Thoracic aorta (tissue), 2 donors: ENCODE measurements at regions not wholly inside any gene's neighbourhood (a gene's known extent, or its start where the extent isn't known, plus 50 kb on each side); places are given as distances from the start of the nearest gene placed in this dataset.

Experiments used
- ATAC-seq: fragments of 150-250 bp; one replicate; pipeline ENCODE4 v1.8.0; 2017; ENCODE audit warnings: low read depth; ENCODE audit not compliant: insufficient number of reproducible peaks, low FRiP score
- DNase-seq: peaks from one replicate; pipeline ENCODE4 v3.0.0-alpha.2; 2020; ENCODE audit warnings: low spot score
- H3K27ac ChIP-seq, 2 donors: fragments of 200-600 bp; sonication (generic); 1 replicate in 1 of 2; 2 replicates in 1 of 2; pipeline ENCODE4 v1.5.1; 2016; ENCODE audit warnings: mild to moderate bottlenecking in 2 of 2, moderate library complexity in 2 of 2
- H3K27me3 ChIP-seq: fragments of 200-600 bp; sonication (generic); replicated peaks from 2 replicates; pipeline ENCODE4 v1.6.0; 2016; ENCODE audit warnings: mild to moderate bottlenecking; ENCODE audit not compliant: insufficient read depth
- H3K36me3 ChIP-seq: fragments of 200-600 bp; sonication (generic); one replicate; pipeline ENCODE4 v1.5.1; 2016
- H3K4me1 ChIP-seq, 2 donors: fragments of 200-600 bp; sonication (generic); 1 replicate in 1 of 2; 2 replicates in 1 of 2; pipeline versions ENCODE4 v1.5.1 to v1.6.0; 2016; ENCODE audit warnings: low read depth in 2 of 2, mild to moderate bottlenecking in 1 of 2; ENCODE audit not compliant: control insufficient read depth in 1 of 2
- H3K4me3 ChIP-seq: fragments of 200-600 bp; sonication (generic); 2 replicates; pipeline ENCODE4 v1.5.1; 2016; ENCODE audit warnings: mild to moderate bottlenecking
- H3K9me3 ChIP-seq: fragments of 200-600 bp; sonication (generic); 2 replicates; pipeline ENCODE4 v1.5.1; 2016
- TF ChIP-seq, protein P1 (sequence below): fragments of 200-600 bp; sonication (generic); IDR thresholded peaks from one replicate; pipeline ENCODE4 v1.5.1; 2019; ENCODE audit warnings: antibody characterized with exemption

- Histone ChIP-seq H3K27me3 (no peaks in the 10 kb centered on the region), H3K4me3 (no peak overlapping the region), H3K36me3 (no peaks in the 10 kb centered on the region), H3K9me3 (no peaks in the 10 kb centered on the region), H3K27ac (no peak overlapping the region), H3K4me1 (peaks cover 0 to 14% of the 10 kb centered on the region in 2 donors)
- TF ChIP-seq, protein P1, sequence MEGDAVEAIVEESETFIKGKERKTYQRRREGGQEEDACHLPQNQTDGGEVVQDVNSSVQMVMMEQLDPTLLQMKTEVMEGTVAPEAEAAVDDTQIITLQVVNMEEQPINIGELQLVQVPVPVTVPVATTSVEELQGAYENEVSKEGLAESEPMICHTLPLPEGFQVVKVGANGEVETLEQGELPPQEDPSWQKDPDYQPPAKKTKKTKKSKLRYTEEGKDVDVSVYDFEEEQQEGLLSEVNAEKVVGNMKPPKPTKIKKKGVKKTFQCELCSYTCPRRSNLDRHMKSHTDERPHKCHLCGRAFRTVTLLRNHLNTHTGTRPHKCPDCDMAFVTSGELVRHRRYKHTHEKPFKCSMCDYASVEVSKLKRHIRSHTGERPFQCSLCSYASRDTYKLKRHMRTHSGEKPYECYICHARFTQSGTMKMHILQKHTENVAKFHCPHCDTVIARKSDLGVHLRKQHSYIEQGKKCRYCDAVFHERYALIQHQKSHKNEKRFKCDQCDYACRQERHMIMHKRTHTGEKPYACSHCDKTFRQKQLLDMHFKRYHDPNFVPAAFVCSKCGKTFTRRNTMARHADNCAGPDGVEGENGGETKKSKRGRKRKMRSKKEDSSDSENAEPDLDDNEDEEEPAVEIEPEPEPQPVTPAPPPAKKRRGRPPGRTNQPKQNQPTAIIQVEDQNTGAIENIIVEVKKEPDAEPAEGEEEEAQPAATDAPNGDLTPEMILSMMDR: no peak
- ATAC-seq: no peak
- no peak for DNase-seq
These were observed 50.0 kb downstream of the SOD2 start for GRCh38 chr6:159642995-159643394.

DNA sequence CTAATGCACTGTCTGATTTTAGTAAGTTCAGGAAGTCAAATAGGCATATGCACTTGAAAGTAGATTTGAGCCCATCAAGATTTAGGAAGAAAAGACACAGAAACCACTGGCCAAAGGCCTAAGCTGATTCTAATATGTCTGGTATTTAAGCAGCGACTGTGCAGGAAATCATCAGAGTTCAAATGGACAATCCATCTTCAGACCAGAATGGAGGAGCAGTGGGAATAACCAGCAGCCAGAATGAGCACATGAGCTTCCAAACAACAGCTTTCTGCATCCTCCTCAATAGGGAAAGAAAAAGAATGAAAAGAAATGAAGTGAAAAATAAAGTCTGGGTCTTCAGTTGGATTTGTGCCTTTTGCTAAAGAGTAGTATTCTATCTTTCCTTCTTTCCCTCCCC, 50.6 kb downstream of the SOD2 start:
- peaks cover 0 to 14% of the 10 kb centered on the region in 2 donors for H3K4me1 ChIP-seq
- H3K36me3 ChIP-seq: no peaks in the 10 kb centered on the region
- H3K9me3 ChIP-seq: no peaks in the 10 kb centered on the region
- ATAC-seq (no peak), DNase-seq (no peak)
- no peaks in the 10 kb centered on the region for H3K27me3 ChIP-seq
- no peak overlapping the region for H3K27ac ChIP-seq
- no peak overlapping the region for H3K4me3 ChIP-seq
- TF ChIP-seq, protein P1: no peak

GRCh38 chr6:159640722-159641482, 52.1 kb downstream of the SOD2 start:
- Histone ChIP-seq H3K27me3 (no peaks in the 10 kb centered on the region), H3K4me1 (peaks cover 0 to 14% of the 10 kb centered on the region in 2 donors), H3K36me3 (no peaks in the 10 kb centered on the region), H3K4me3 (no peak overlapping the region), H3K9me3 (no peaks in the 10 kb centered on the region), H3K27ac (no peak overlapping the region)
- TF ChIP-seq, protein P1: no peak
- DNase-seq: no peak
- ATAC-seq: no peak

DNA sequence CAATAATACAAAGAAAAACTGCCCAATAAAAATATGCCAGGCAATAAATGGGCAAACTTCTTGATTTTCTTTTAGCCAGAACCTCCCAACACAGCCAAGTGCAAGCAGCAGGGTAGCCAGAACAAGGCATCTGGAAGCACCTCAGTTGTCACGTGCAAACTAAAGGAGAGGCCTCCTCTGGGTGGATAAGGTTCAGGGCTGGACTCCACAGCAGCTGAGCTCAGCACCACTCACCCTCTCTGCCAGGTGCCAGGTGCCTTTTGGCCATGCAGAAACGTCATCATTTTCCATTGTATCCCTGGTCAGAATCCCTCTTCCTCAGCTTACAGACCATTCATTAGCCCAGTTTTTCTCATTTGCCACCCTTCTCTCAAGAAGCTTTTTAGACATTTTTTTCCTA, 52.7 kb downstream of the SOD2 start:
- Histone ChIP-seq H3K36me3 (no peaks in the 10 kb centered on the region), H3K9me3 (no peaks in the 10 kb centered on the region), H3K27ac (no peak overlapping the region), H3K27me3 (no peaks in the 10 kb centered on the region), H3K4me1 (peaks cover 0 to 10% of the 10 kb centered on the region in 2 donors), H3K4me3 (no peak overlapping the region)
- ATAC-seq: no peak
- TF ChIP-seq, protein P1: no peak
- DNase-seq: no peak

DNA sequence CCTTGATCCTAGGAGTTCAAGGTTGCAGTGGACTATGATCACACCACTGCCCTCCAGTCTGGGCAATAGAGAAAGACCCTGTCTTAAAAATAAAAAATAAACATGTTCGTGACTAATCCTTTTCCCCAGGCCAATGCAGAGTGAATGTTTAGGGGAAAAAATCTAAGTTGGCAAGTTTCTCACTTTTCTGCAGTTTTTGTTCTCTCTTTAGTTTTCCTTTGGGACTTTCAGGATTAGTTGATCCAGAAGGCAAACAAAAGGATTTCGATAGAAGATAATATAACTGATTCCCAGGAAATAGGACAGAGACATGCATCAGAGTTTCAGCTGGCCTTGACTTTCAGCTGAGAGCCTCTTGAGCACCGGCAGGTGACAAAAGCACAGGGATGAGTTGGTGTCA, 53.3 kb downstream of the SOD2 start:
- DNase-seq: no peak
- ATAC-seq: no peak
- no peaks in the 10 kb centered on the region for H3K36me3 ChIP-seq
- no peak overlapping the region for H3K4me3 ChIP-seq
- H3K27ac ChIP-seq: no peak overlapping the region
- no peaks in the 10 kb centered on the region for H3K27me3 ChIP-seq
- TF ChIP-seq, protein P1: no peak
- no peaks in the 10 kb centered on the region for H3K9me3 ChIP-seq
- H3K4me1 ChIP-seq: peaks cover 0 to 8% of the 10 kb centered on the region in 2 donors
